ENCODE measurements at regions not wholly inside any gene's neighbourhood (a gene's known extent, or its start where the extent isn't known, plus 50 kb on each side); places are given as distances from the start of the nearest gene placed in this dataset.
"Not testable (repeated sequence)": the region's sequence is repeated elsewhere in the genome, so short reads cannot be mapped to it uniquely, and the experiment has no call there.

DNA sequence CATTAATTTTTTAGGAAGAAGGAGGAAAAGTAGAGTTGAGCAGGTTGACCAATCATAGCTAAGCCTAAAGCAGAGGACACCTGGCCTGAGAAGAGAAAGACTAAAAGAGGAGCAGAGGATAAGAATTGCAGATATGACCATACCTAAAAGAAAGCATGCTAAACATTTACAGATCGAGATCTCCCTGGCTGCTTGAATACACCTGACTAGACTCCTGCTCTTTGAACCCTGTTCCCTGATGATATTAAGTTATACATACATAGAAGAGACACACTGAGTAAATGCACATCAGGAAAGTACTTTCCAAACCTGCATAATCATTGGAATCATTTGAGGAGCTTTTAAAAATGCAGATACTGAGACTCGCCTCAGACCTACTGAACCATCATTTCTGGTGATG is 232.3 kb upstream of the ELL2 start:
- 98% methylated on average over 2 of the region's 2 CpGs for WGBS

DNA sequence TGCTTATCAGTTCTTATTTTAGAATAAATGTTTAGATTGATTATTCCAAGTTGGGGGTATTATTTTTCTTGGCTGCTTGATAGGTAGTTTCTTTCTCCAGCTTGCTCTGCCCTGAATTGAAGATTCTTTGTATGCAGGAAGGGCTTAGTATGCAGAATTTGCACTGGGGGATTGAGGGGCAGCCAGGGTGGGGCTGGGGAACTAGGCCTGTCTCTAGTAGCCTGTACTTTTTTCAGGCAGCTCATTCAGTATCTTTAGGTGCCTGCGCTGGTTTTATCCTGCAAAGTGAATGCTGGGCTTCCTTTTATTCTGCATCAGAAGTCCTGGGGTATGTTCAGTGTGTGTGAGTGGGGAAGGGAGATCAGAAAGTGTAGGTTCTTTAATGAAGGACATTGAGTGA is 228.3 kb upstream of the ELL2 start:
- WGBS = 96% methylated on average over 1 of the region's 1 CpG

More for the DNA sequence above, 232.3 kb upstream of the ELL2 start:
- H3K27ac ChIP-seq (ENCODE audit: low read depth) = no peak overlapping the region
- DNase-seq (ENCODE audit: extremely low spot score) = no peak
- H3K36me3 ChIP-seq (ENCODE audit: insufficient read depth) = no peaks in the 10 kb centered on the region
- no peak overlapping the region for H3K4me3 ChIP-seq (ENCODE audit: low read depth, low read length)
- no peaks in the 10 kb centered on the region for H3K4me1 ChIP-seq (ENCODE audit: insufficient read depth)

DNA sequence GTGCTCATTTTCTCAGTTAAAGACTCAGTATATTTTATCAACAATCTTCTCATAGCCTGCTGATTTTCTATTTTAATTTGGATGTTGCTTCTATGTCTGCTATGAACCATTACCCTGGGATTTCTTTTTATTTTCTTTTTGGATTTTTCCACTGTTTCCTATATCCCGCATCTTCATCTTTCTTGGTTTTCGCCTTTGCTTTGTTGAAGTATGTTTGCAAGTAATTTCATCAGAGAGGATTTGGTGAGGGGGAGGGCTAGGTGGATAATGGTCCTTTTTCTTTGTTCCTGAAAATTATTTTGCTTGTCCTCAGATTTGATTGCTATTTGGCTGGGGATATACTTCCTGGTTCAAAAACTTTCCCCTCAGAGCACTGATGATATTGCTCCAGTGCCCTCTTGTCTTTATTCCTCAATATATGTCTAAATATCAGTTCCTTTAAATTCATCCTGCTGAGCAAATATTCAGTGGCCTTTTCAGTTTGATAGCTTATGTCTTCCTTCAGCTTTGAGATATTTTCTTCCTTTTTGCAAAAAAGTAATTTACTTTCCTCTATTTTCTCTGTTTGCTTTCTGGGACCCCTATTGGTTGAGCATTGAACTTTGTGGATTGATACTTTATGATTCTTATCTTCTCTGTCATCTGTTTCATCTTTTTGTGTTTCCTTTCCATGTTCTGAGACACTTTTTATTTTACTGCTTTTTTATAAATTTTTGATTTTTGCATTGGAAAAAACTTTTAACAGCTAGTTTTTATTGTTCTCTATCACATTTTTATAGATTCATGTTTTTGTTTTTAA is 227.6 kb upstream of the ELL2 start:
- no peak overlapping the region for H3K27ac ChIP-seq (ENCODE audit: low read depth)
- H3K36me3 ChIP-seq (ENCODE audit: insufficient read depth) = no peaks in the 10 kb centered on the region
- H3K4me1 ChIP-seq (ENCODE audit: insufficient read depth) = no peaks in the 10 kb centered on the region
- no peak for DNase-seq (ENCODE audit: extremely low spot score)
- 98% methylated on average over 2 of the region's 2 CpGs for WGBS
- no peak overlapping the region for H3K4me3 ChIP-seq (ENCODE audit: low read depth, low read length)

More for the DNA sequence above, 228.3 kb upstream of the ELL2 start:
- no peaks in the 10 kb centered on the region for H3K36me3 ChIP-seq (ENCODE audit: insufficient read depth)
- no peak for DNase-seq (ENCODE audit: extremely low spot score)
- no peak overlapping the region for H3K27ac ChIP-seq (ENCODE audit: low read depth)
- no peak overlapping the region for H3K4me3 ChIP-seq (ENCODE audit: low read depth, low read length)
- no peaks in the 10 kb centered on the region for H3K4me1 ChIP-seq (ENCODE audit: insufficient read depth)

DNA sequence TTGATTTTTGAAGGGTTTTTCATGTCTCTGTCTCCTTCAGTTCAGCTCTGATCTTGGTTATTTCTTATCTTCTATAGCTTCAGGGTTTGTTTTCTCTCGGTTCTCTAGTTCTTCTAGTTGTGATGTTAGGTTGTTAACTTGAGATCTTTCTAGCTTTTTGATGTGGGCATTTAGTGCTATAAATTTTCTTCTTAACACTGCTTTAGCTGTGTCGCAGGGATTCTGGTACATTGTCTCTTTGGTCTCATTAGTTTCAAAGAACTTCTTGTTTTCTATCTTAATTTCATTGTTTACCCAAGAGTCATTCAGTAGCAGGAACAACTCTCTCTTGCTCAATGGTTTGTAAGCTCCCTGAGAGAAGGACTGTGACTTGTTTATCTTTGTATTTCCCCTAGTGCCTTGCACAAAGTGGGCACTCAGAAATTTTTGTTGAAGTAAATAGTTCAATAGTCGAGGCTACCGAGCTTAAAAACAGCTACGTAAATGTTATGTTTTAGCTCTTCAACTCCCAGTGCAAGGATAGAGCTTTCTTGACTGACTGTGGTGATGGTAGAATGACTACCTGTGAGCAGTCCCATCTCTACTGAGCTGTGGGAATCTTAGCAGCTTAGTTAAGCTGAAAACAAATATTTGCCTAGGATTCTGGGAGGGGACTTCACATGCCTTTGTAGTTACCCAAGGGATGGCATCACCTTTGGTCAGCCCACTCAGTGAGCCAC is 225.8 kb upstream of the ELL2 start:
- 65% methylated on average over 5 of the region's 5 CpGs for WGBS
- H3K27ac ChIP-seq (ENCODE audit: low read depth) = no peak overlapping the region
- no peaks in the 10 kb centered on the region for H3K4me1 ChIP-seq (ENCODE audit: insufficient read depth)
- DNase-seq (ENCODE audit: extremely low spot score) = no peak
- H3K4me3 ChIP-seq (ENCODE audit: low read depth, low read length) = no peak overlapping the region
- no peaks in the 10 kb centered on the region for H3K36me3 ChIP-seq (ENCODE audit: insufficient read depth)

DNA sequence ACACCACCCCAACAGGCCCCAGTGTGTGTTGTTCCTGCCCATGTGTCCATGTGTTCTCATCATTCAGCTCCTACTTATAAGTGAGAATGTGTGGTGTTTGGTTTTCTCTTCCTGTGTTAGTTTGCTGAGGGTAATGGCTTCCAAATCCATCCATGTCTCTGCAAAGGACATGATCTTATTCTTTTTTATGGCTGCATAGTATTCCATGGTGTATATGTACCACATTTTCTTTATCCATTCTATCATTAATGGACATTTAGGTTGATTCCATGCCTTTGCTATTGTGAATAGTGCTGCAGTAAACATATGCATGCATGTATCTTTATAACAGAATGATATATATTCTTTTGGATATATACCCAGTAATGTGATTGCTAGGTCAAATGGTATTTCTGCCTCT is 222.9 kb upstream of the ELL2 start:
- DNase-seq (ENCODE audit: extremely low spot score); H3K4me1 ChIP-seq (ENCODE audit: insufficient read depth); H3K36me3 ChIP-seq (ENCODE audit: insufficient read depth): not testable (repeated sequence)

DNA sequence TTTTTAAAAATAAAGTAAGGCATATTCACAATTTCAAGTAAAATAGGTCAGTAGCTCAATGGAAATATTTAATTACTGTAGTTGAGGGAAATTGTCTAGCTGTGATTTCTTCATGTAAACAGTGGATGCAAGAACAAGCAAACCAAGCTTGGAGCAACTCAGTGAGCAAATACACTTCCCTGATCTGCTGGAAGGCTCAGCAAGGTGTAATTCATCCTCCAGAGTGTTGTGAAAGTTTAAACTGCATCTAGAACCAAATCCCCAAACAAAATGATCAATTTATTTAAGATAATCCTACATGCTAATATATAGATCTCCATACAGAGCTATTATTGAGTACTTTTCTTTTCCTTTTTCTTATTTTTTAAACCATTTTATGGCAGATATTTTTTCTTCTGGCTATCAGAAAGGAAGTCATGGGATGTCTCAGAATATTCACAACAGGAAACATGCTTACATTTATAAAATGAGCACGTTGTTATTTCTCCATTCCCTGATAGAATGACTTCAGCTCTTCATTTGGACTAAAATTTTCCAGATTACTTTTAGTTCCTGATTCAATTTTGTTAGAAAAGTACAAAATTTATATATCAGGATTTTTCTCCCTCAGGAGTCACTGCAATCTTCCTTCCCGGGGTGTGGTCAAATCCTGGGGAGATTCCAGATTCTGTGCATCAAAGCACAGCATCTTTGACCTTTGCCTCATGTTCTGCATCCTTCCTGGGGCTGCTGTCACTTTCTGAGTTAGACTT is 219.2 kb upstream of the ELL2 start:
- H3K27ac ChIP-seq (ENCODE audit: low read depth) = no peak overlapping the region
- H3K4me3 ChIP-seq (ENCODE audit: low read depth, low read length) = no peak overlapping the region
- DNase-seq (ENCODE audit: extremely low spot score) = no peak
- no peaks in the 10 kb centered on the region for H3K4me1 ChIP-seq (ENCODE audit: insufficient read depth)
- H3K36me3 ChIP-seq (ENCODE audit: insufficient read depth) = no peaks in the 10 kb centered on the region
- 49% methylated on average over 2 of the region's 2 CpGs for WGBS

More for the DNA sequence above, 222.9 kb upstream of the ELL2 start:
- H3K4me3 ChIP-seq (ENCODE audit: low read depth, low read length); H3K27ac ChIP-seq (ENCODE audit: low read depth): not testable (repeated sequence)

DNA sequence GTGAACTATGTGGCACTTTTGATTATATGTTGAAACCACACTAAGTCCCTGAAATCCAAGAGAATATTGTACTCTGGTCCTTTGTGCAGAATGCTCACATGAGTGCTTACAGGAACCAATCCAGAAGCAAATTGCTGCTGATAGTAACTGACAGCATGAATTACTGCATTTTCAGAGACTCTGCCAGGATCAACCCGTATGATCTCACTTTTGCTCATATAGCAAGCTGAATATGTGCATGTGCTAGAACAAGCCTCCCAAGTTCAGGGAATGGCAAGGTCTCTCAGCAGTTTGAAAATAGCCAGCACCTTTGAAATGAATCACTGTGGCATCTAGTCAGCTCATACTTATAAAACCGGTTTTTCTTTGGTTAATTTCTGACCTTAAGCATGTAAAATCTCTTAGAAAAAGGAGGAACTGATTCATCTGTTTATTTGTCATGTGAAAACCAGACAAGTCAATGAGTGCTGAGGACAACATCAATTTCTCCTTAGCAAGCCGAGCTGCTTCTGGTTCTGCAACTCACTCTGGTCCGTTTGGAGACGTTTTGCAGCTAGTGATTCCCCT is 215.7 kb upstream of the ELL2 start:
- DNase-seq (ENCODE audit: extremely low spot score) = peak; percentile 48

DNA sequence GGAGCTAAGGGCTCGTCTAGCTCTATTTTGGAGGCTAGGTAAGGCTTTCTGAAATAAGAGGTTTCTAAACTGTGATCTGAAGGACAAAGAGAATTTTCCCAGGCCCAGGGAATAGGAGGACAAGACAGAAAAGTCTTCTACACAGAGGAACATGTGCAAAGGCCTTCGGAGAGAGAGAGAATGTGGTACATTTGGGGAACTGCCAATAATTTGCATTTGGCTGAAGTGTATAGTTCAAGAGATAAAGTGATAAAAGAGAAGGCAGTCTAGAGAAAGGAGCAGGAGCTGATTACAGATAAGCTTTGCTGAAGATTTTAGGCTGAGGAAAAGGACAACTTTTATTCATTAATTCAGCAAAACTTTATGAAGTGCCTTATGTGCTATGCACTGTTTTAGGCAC is 214.4 kb upstream of the ELL2 start:
- 47% methylated on average over 2 of the region's 2 CpGs for WGBS
- H3K4me1 ChIP-seq (ENCODE audit: insufficient read depth) = no peaks in the 10 kb centered on the region

More for the DNA sequence above, 215.7 kb upstream of the ELL2 start:
- H3K4me3 ChIP-seq (ENCODE audit: low read depth, low read length) = no peak overlapping the region
- 33% methylated on average over 5 of the region's 5 CpGs for whole genome bisulfite sequencing
- no peaks in the 10 kb centered on the region for H3K36me3 ChIP-seq (ENCODE audit: insufficient read depth)
- H3K27ac ChIP-seq (ENCODE audit: low read depth) = no peak overlapping the region
- H3K4me1 ChIP-seq (ENCODE audit: insufficient read depth) = no peaks in the 10 kb centered on the region

DNA sequence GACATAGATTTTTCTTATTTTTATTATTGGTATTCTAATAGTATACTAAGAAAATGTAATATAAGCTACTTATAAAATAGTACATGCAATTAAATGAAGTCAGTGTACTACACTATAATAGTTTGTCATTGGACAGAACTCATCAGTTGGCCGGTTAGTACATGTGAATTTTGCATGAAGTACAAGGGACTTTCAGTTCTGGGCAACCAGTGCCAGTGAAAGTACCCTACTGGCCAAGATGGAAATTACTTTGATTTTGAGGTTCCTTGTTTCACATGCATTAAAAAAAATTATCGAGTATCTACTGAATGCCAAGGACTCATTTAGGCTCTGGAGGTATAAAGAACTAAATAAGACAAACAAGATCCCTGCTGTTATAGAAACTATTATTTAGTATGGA is 213.4 kb upstream of the ELL2 start:
- WGBS = 93% methylated on average over 2 of the region's 2 CpGs
- no peaks in the 10 kb centered on the region for H3K36me3 ChIP-seq (ENCODE audit: insufficient read depth)
- DNase-seq (ENCODE audit: extremely low spot score) = no peak
- no peak overlapping the region for H3K4me3 ChIP-seq (ENCODE audit: low read depth, low read length)
- no peak overlapping the region for H3K27ac ChIP-seq (ENCODE audit: low read depth)
- no peaks in the 10 kb centered on the region for H3K4me1 ChIP-seq (ENCODE audit: insufficient read depth)

More for the DNA sequence above, 214.4 kb upstream of the ELL2 start:
- no peak for DNase-seq (ENCODE audit: extremely low spot score)
- no peak overlapping the region for H3K27ac ChIP-seq (ENCODE audit: low read depth)
- no peak overlapping the region for H3K4me3 ChIP-seq (ENCODE audit: low read depth, low read length)
- H3K36me3 ChIP-seq (ENCODE audit: insufficient read depth) = no peaks in the 10 kb centered on the region

DNA sequence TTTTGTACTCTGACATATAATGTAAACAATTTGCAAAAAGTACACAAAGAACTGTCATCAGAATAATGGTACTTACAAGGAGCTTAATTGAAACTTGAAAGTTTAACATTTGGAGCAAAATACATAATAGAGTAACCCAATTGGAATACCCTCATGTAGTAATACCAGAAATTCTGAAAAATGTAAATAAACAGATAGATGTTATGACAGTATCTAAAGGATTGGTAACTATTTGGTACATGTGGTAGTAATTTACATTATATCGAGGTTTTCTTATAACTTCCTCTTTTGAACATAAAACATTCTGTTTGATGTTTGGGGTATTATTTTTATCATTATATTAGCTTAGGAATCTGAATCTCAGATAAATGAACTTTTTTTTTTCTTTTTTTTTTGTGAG is 211.7 kb upstream of the ELL2 start:
- WGBS = 60% methylated on average over 1 of the region's 1 CpG
- no peak overlapping the region for H3K27ac ChIP-seq (ENCODE audit: low read depth)
- H3K4me3 ChIP-seq (ENCODE audit: low read depth, low read length) = no peak overlapping the region
- no peaks in the 10 kb centered on the region for H3K36me3 ChIP-seq (ENCODE audit: insufficient read depth)
- DNase-seq (ENCODE audit: extremely low spot score) = no peak
- H3K4me1 ChIP-seq (ENCODE audit: insufficient read depth) = no peaks in the 10 kb centered on the region

DNA sequence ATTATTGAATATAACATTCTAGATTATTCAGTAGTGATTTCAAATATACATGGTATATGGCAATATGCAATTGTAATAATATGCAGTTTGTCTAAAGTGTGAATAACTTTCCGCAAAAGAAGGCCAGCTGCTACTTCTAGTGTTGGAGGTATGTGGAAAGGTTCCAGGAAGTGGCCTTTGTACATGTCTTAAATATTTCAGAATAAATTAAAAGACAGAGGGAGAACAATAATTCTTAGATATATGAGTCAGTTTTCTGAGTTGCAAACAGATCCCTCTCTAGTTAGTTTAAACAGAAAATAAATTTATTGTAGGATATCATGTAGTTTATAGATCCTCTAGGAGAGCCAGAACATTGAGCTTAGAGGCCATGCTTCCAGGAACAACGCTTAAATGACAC is 210.8 kb upstream of the ELL2 start:
- no peak for DNase-seq (ENCODE audit: extremely low spot score)
- 48% methylated on average over 2 of the region's 2 CpGs for WGBS
- Histone ChIP-seq H3K36me3 (ENCODE audit: insufficient read depth) (no peaks in the 10 kb centered on the region), H3K4me1 (ENCODE audit: insufficient read depth) (no peaks in the 10 kb centered on the region), H3K27ac (ENCODE audit: low read depth) (no peak overlapping the region), H3K4me3 (ENCODE audit: low read depth, low read length) (no peak overlapping the region)

DNA sequence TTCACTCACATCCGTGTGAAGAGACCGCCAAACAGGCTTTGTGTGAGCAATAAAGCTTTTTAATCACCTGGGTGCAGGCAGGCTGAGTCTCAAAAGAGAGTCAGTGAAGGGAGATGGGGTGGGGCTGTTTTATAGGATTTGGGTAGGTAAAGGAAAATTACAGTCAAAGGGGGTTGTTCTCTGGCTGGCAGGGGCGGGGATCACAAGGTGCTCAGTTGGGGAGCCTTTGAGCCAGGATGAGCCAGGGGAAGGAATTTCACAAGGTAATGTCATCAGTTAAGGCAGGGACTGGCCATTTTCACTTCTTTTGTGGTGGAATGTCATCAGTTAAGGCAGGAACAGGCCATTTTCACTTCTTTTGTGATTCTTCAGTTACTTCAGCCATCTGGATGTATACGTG is 210.3 kb upstream of the ELL2 start:
- 81% methylated on average over 4 of the region's 4 CpGs for WGBS
- not testable (repeated sequence) for DNase-seq (ENCODE audit: extremely low spot score)

DNA sequence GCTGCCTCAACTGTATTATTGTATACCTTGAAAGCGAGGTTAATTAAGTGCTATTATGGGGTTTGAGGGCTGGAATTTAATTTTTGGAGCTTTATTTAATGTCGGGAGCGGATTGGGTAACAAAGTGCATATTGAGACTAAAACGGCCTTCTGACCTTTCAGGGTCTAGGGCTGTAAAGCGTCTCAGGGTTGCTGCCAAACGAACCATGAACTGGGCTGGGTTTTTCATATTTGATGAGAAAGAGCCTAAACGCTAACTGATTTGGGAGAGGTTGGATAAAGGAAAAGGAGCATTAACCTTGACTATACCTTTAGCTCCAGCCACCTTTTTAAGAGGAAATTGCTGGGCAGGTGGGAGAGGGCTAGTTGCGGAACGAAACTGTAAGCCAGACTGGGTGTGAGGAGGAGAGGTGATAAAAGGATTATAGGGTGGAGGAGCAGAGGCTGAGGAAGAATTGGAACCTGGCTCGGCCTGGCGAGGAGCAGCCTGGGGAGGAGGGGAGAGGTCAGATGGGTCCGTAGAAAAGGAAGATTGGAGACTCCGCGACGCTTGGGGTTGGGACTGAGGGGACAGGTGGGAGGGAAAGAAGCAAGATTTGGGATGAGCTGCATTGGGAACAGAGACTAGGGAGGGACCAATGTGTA is 209.0 kb upstream of the ELL2 start:
- not testable (repeated sequence) for H3K27ac ChIP-seq (ENCODE audit: low read depth); DNase-seq (ENCODE audit: extremely low spot score); H3K4me3 ChIP-seq (ENCODE audit: low read depth, low read length); H3K4me1 ChIP-seq (ENCODE audit: insufficient read depth); H3K36me3 ChIP-seq (ENCODE audit: insufficient read depth)
- WGBS = 93% methylated on average over 15 of the region's 15 CpGs

More for the DNA sequence above, 210.3 kb upstream of the ELL2 start:
- not testable (repeated sequence) for H3K36me3 ChIP-seq (ENCODE audit: insufficient read depth); H3K4me1 ChIP-seq (ENCODE audit: insufficient read depth); H3K4me3 ChIP-seq (ENCODE audit: low read depth, low read length); H3K27ac ChIP-seq (ENCODE audit: low read depth)

Data from urinary bladder (tissue), 3 donors.